Skeletal muscle satellite cell (primary cell): ENCODE measurements at regions not wholly inside any gene's neighbourhood (a gene's known extent, or its start where the extent isn't known, plus 50 kb on each side); places are given as distances from the start of the nearest gene placed in this dataset.
A peak's percentile ranks its signal among the peaks of the same experiment; 100 is the strongest.

ENCODE experiments used
- H3K27me3 ChIP-seq: 2 replicates; pipeline ENCODE4 v1.7.0; 2013; ENCODE audit warnings: low read length; ENCODE audit not compliant: control insufficient read depth, insufficient read depth
- H3K36me3 ChIP-seq: 2 replicates; pipeline ENCODE4 v1.7.0; 2013; ENCODE audit warnings: mild to moderate bottlenecking, control low read depth, low read length; ENCODE audit not compliant: insufficient read depth
- H3K4me1 ChIP-seq: 2 replicates; pipeline ENCODE4 v1.7.0; 2013; ENCODE audit warnings: low read length; ENCODE audit not compliant: control insufficient read depth, insufficient read depth
- H3K4me2 ChIP-seq: 2 replicates; pipeline ENCODE4 v1.7.0; 2013; ENCODE audit warnings: mild to moderate bottlenecking, low read length
- H3K4me3 ChIP-seq: 2 replicates; pipeline ENCODE4 v1.7.0; 2013; ENCODE audit warnings: low read length
- H3K9ac ChIP-seq: 2 replicates; pipeline ENCODE4 v1.7.0; 2013; ENCODE audit warnings: mild to moderate bottlenecking, low read depth, low read length, moderate library complexity
- H3K9me3 ChIP-seq: replicated peaks from 2 replicates; pipeline ENCODE4 v1.7.0; 2013; ENCODE audit warnings: mild to moderate bottlenecking, control low read depth, low read length

DNA sequence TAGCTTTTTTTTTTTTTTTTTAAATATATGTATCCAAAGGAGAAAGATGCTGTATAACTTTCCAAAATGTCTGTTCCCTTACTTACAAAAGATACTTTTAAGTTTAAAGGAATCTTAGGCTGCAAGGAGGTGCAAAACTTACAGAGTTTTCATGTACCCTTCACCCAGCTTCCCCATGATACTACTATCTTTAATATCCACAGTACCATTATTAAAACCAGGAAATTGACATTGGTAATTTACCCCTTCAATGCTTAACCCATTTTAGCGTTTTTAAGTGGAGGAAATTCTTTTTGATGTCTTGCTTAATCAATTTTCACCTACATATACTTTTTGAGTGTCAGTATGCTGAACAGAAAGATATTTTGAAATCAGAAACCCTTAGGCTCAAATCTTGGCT is 310.9 kb downstream of the PRL start:
- Histone ChIP-seq H3K27me3 (no peaks in the 10 kb centered on the region), H3K9me3 (no peaks in the 10 kb centered on the region), H3K4me2 (no peak overlapping the region), H3K4me3 (no peak overlapping the region), H3K36me3 (no peaks in the 10 kb centered on the region), H3K4me1 (peaks cover 14% of the 10 kb centered on the region), H3K9ac (no peak overlapping the region)

DNA sequence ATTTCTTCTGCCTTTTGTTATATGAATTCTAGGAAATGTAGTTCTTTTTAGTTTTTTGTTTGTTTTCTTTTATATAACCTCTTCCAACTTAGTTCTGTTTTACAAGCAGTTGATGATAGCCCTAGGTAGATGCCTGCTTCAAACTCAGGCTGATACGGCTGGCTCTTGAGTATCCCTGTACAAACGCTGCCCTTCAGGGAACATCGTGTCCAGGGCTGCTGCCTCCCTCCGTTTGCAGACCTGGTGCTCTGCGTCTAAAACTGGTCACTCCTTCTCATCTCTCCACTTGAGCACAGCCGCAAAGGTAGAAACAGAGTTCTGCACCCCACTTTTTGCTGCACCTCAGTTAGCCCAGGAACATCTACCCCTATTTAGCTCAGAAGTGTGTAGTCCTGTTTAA is 310.1 kb downstream of the PRL start:
- H3K9ac ChIP-seq = peak overlapping the region; percentile 31
- H3K4me3 ChIP-seq = no peak overlapping the region
- H3K4me2 ChIP-seq = peak overlapping the region; percentile 64
- peaks cover 15% of the 10 kb centered on the region for H3K4me1 ChIP-seq
- no peaks in the 10 kb centered on the region for H3K27me3 ChIP-seq
- H3K36me3 ChIP-seq = no peaks in the 10 kb centered on the region
- no peaks in the 10 kb centered on the region for H3K9me3 ChIP-seq

- H3K9ac ChIP-seq = peak overlapping the region; percentile 31
Observed at GRCh38 chr6:21987501-21987957, 309.3 kb downstream of the PRL start.

DNA sequence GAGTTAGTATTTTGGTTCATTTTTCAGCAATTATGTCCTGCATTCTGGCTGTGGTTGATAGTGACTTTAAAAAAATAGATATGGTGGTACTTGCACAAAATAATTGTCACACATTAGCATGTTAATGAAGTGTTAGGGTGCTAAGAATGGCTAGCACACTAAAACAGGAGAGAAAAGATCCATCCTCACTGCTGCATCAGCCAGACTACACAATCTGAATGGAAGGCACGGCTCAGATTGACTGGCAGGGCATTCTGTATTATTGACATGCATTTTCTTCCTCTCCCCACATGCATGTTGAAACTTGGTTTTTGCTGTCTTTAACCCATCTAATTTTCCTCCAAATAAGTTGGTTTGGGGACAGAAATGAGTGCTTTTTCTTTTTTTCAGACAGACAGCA is 306.3 kb downstream of the PRL start:
- Histone ChIP-seq H3K4me3 (no peak overlapping the region), H3K27me3 (no peaks in the 10 kb centered on the region), H3K4me1 (peaks cover 23% of the 10 kb centered on the region), H3K4me2 (no peak overlapping the region), H3K9ac (no peak overlapping the region), H3K36me3 (no peaks in the 10 kb centered on the region), H3K9me3 (no peaks in the 10 kb centered on the region)

More at GRCh38 chr6:21987501-21987957, 309.3 kb downstream of the PRL start:
- Histone ChIP-seq H3K4me3 (no peak overlapping the region), H3K4me1 (peaks cover 22% of the 10 kb centered on the region), H3K36me3 (no peaks in the 10 kb centered on the region), H3K9me3 (no peaks in the 10 kb centered on the region), H3K27me3 (no peaks in the 10 kb centered on the region), H3K4me2 (peak overlapping the region; percentile 64)

- no peak overlapping the region for H3K4me3 ChIP-seq
- no peaks in the 10 kb centered on the region for H3K36me3 ChIP-seq
- H3K9me3 ChIP-seq = no peaks in the 10 kb centered on the region
- peaks cover 19% of the 10 kb centered on the region for H3K4me1 ChIP-seq
- H3K9ac ChIP-seq = no peak overlapping the region
- no peaks in the 10 kb centered on the region for H3K27me3 ChIP-seq
- H3K4me2 ChIP-seq = no peak overlapping the region
Observed at GRCh38 chr6:21992178-21992967, 304.5 kb downstream of the PRL start.

DNA sequence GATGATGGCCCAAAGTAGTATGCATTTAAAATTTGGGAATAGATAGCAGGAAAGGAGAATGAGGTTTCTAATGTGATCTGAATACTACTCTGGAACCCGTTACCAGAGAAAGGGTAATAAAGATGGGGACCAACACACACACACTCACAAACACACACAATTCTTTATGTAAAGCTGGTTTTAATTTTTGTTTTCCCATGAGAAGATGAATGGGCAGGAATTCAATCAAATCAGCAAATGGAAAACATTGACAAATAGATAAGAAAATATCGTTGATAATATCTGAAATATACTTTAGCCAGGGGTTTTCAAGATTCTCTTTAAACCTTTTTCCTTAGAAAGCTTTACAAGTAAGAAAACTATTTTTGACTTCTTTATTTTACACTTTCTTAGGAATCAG is 303.0 kb downstream of the PRL start:
- Histone ChIP-seq H3K4me2 (no peak overlapping the region), H3K27me3 (no peaks in the 10 kb centered on the region), H3K4me3 (no peak overlapping the region), H3K9me3 (no peaks in the 10 kb centered on the region), H3K4me1 (peaks cover 24% of the 10 kb centered on the region), H3K36me3 (no peaks in the 10 kb centered on the region), H3K9ac (no peak overlapping the region)

DNA sequence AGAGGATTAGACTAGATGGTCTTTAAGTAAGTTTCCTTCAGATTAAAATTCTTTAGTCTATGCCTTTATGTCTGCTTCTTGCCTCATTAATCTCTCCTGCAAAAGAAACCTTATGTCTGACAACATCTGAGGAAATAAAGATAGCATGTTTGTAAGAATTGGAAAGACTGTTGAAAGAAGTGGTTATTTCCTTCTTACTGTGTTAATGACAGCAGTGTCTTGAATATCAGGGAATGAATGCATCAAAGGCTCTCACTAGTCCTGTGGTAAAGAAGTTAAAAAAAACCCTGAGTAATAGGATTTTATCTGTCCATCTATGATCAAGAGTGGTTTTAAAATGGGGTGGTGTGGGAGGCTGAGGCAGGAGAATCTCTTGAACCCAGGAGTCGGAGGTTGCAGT is 302.0 kb downstream of the PRL start:
- no peaks in the 10 kb centered on the region for H3K36me3 ChIP-seq
- no peak overlapping the region for H3K4me2 ChIP-seq
- peaks cover 31% of the 10 kb centered on the region for H3K4me1 ChIP-seq
- no peaks in the 10 kb centered on the region for H3K9me3 ChIP-seq
- H3K4me3 ChIP-seq = no peak overlapping the region
- no peaks in the 10 kb centered on the region for H3K27me3 ChIP-seq
- H3K9ac ChIP-seq = no peak overlapping the region

DNA sequence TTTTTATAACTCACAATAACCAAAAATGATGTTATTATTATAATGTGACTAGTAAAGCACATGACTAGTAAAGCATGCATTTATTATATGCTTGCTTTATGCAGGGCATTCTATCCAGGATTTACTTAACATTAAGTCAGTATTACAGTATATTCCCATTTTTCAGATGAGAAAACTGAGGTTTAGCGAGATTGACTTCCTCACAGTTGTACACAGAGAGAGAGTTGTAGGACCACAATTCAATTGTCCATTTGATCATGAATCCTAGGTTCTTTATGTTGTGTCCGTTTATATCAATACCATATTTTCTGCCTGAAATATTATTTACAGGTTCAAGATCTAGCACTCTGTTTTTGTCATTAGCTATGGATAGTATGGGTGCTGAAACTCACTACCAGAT is 301.5 kb downstream of the PRL start:
- no peak overlapping the region for H3K4me3 ChIP-seq
- peaks cover 31% of the 10 kb centered on the region for H3K4me1 ChIP-seq
- H3K9me3 ChIP-seq = no peaks in the 10 kb centered on the region
- H3K9ac ChIP-seq = no peak overlapping the region
- H3K36me3 ChIP-seq = no peaks in the 10 kb centered on the region
- H3K4me2 ChIP-seq = no peak overlapping the region
- no peaks in the 10 kb centered on the region for H3K27me3 ChIP-seq

DNA sequence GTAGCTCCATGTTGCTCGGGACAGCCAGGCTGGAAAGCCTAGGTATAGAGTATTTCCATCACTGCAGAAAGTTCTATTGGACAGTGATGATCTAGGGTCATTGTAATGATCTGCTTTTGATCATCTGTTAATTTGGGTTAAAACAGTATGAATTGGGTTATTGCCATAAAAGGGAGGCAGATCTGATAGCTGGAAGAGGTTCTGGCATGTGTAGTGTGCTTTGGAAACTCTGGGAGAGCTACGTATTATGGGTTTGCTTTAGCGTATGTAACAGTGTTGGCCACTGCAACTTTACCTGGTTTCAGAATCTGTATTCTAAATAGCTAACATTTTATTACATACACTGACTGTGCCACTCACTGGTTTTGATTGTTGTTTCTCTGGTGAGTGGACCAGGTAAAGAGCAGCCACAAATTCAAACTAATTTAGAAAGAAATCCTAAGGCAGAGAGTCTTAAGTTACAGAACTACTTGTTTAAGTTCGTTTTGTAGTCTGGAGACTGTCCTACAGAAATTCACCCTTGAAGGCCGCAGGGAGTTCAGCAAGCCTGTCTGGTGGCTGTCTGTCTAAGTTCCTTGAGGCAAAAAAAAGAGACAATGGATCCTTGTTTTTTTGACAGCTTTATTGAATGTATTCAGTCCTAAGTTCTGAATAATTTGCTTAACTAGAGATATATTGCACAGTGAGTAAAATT is 300.3 kb downstream of the PRL start:
- Histone ChIP-seq H3K36me3 (no peaks in the 10 kb centered on the region), H3K4me1 (peaks cover 31% of the 10 kb centered on the region), H3K27me3 (no peaks in the 10 kb centered on the region), H3K4me3 (no peak overlapping the region), H3K9ac (no peak overlapping the region), H3K9me3 (no peaks in the 10 kb centered on the region), H3K4me2 (no peak overlapping the region)

DNA sequence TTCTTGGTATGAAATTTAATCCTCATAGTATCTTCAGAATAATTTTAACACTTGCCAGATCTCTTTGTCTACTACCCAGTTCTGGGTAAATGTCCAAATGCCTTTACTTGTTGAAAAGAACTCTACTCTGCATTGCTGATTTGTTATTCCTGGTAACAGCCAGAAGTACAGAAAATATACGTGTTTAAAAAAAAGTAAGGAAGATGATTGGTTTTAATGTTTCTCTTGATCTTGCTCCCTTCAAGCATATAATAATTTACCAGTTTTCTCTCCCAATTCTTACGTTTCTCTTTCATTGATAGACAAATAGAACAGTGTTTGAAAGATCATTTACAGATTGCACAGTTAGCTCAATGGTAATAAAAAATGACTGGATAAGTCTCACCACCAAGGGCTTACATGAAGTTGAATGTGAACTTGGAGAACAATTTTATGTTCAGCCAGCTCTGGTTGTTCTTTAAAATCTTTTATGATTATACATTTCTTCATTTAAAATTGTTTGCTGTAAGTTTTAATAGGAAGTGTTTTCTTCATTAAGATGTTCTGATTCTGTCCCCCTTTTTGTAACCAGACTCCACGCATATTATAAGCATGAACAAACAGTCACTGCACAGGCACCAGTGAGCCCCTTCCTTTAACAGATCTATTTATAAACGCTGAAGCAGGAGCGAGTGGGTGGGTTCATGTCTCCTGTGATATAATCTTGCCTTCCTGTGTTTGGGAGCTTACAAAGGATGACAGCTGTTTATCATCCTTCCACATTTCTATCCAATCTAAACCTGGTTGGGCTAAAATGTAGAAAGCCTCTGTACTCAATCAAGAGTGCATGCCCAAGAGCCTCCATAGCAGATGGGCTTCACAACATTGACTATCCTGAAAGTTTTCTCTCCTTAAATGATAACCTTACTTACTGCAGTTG is 299.5 kb downstream of the PRL start:
- no peak overlapping the region for H3K4me2 ChIP-seq
- no peaks in the 10 kb centered on the region for H3K36me3 ChIP-seq
- H3K9ac ChIP-seq = no peak overlapping the region
- no peak overlapping the region for H3K4me3 ChIP-seq
- no peaks in the 10 kb centered on the region for H3K27me3 ChIP-seq
- H3K9me3 ChIP-seq = no peaks in the 10 kb centered on the region
- peaks cover 25% of the 10 kb centered on the region for H3K4me1 ChIP-seq

DNA sequence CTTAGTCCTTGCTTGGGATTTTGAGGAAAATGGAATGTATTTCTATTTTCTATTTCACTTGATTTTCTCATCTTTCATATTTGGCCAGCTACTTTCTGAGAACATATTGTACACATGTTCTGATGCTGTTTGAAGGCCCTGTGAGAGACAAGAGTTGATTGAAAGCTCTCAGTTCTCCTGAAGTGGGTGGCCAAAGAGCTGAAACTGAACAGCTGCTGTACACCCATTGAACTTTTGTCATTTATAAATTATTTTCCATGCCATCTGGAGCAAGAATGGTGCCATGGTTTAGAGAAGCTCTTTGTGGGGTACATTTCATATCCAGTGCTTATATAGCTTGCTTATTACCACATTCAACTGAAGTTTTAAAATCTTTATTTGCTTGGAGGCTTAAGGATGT is 298.3 kb downstream of the PRL start:
- no peaks in the 10 kb centered on the region for H3K9me3 ChIP-seq
- peaks cover 21% of the 10 kb centered on the region for H3K4me1 ChIP-seq
- no peak overlapping the region for H3K9ac ChIP-seq
- H3K4me2 ChIP-seq = peak overlapping the region; percentile 62
- H3K36me3 ChIP-seq = no peaks in the 10 kb centered on the region
- no peaks in the 10 kb centered on the region for H3K27me3 ChIP-seq
- no peak overlapping the region for H3K4me3 ChIP-seq
